Ectodermal cell (in vitro differentiated cells): ENCODE measurements at regions not wholly inside any gene's neighbourhood (a gene's known extent, or its start where the extent isn't known, plus 50 kb on each side); places are given as distances from the start of the nearest gene placed in this dataset.

Experiments
- H3K27ac ChIP-seq: 2 replicates; pipeline ENCODE4 v1.7.0; 2013; ENCODE audit warnings: mild to moderate bottlenecking, low read depth, low read length; ENCODE audit not compliant: insufficient read depth, poor library complexity, severe bottlenecking
- H3K27me3 ChIP-seq: 2 replicates; pipeline ENCODE4 v1.7.0; 2013; ENCODE audit warnings: mild to moderate bottlenecking, low read length; ENCODE audit not compliant: insufficient read depth, control insufficient read depth, poor library complexity, severe bottlenecking
- H3K36me3 ChIP-seq: one replicate; pipeline ENCODE4 v1.7.0; 2013; ENCODE audit warnings: low read length; ENCODE audit not compliant: control insufficient read depth, insufficient read depth
- H3K4me1 ChIP-seq: one replicate; pipeline ENCODE4 v1.7.0; 2013; ENCODE audit warnings: low read length; ENCODE audit not compliant: control insufficient read depth, insufficient read depth
- H3K4me3 ChIP-seq: 2 replicates; pipeline ENCODE4 v1.7.0; 2013; ENCODE audit warnings: low read depth, low read length, control low read depth; ENCODE audit not compliant: insufficient read depth
- H3K9me3 ChIP-seq: 2 replicates; pipeline ENCODE4 v1.7.0; 2013; ENCODE audit warnings: mild to moderate bottlenecking, low read length, moderate library complexity; ENCODE audit not compliant: control insufficient read depth
- WGBS, 2 experiments: methylation state at CpG; one replicate each; pipeline ENCODE4 v1.1.7; 2013; ENCODE audit warnings: missing lambda C conversion rate in 2 of 2; 5-methylcytosine and 5-hydroxymethylcytosine counted together

DNA sequence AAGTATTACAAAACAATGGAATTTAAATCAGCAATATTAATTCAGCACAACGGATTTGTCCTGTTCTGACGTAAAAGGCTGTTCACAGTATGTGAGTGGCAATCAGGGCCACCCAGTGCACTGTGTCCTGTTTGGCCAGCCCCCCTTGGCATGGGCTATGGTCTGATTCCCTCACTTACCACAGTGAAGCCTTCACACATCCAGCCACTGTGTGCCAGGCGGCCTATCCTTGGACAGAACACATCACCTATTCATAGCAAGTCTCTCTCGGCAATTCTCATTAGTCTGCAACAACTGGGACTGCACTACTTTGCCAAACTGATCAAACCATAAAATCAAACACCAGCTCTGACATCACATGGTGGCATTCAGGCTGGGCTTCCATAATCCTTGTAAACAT lies 221.5 kb upstream of the TSHZ3 start:
- H3K27ac ChIP-seq, result no peak overlapping the region
- no peak overlapping the region for H3K4me3 ChIP-seq
- no peaks in the 10 kb centered on the region for H3K4me1 ChIP-seq
- WGBS, 2 experiments, result 86 to 96% methylated on average over 4 of the region's 4 CpGs
- H3K27me3 ChIP-seq, result no peaks in the 10 kb centered on the region
- H3K36me3 ChIP-seq, result no peaks in the 10 kb centered on the region
- H3K9me3 ChIP-seq, result no peaks in the 10 kb centered on the region

GRCh38 chr19:31572102-31572975 lies 223.1 kb upstream of the TSHZ3 start:
- no peaks in the 10 kb centered on the region for H3K4me1 ChIP-seq
- no peaks in the 10 kb centered on the region for H3K27me3 ChIP-seq
- H3K9me3 ChIP-seq, result no peaks in the 10 kb centered on the region
- no peak overlapping the region for H3K4me3 ChIP-seq
- no peak overlapping the region for H3K27ac ChIP-seq
- H3K36me3 ChIP-seq, result no peaks in the 10 kb centered on the region
- WGBS, 2 experiments, result 92 to 93% methylated on average over 11 of the region's 11 CpGs

DNA sequence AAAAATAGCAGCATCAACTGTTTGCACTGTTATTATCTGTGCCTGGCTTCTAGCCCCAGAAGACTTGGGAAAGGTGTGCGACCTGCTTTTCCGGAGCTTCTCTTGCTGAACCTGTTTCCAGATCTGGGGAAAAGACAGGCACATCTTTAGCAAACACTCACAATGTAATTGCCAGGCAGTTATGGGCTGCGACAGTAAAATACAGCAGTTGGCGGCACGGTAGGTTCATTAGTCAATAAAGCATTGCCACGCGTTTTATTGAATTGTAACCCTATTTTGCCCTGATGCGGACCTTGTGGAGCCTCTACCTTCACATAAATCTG lies 223.7 kb upstream of the TSHZ3 start:
- Histone ChIP-seq H3K27ac (no peak overlapping the region), H3K36me3 (no peaks in the 10 kb centered on the region), H3K27me3 (no peaks in the 10 kb centered on the region), H3K9me3 (no peaks in the 10 kb centered on the region), H3K4me3 (no peak overlapping the region), H3K4me1 (no peaks in the 10 kb centered on the region)
- WGBS, 2 experiments, result 96 to 97% methylated on average over 8 of the region's 8 CpGs

DNA sequence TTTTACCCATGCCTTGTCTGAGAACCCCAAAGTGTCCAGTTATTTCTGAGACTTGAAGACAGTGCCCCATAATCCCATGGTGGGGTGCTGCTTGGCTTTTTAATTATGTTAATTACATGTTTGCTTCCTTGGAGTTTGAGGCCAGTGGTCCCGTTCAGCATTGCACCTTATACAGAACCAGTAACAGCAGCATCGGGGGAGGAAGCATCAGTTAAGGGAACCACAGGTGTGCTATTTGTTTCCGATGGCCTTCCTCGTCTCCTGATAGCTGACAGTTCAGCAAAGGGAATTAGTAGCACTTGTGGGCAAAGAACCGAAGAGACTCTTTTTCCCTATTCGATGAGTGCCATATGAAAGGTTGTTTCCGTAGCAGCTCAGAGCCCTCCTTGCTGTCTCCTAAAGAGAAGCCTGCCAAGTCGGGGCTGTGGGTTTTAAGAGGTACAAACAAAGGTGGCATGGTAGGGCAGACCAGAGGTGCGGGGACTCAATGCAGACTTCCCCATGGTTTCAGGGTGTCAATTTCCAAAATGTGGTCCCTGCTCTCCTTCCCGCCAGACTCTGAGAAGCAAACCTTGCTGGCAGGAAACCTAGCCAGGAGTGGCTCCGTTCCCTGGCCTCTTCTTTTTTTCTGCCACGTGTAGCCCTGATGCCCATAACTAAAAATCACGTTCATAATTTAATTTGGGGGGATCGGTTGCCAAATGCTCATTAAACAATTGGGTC lies 225.2 kb upstream of the TSHZ3 start:
- Histone ChIP-seq H3K4me1 (no peaks in the 10 kb centered on the region), H3K36me3 (no peaks in the 10 kb centered on the region), H3K27me3 (no peaks in the 10 kb centered on the region), H3K4me3 (no peak overlapping the region), H3K27ac (no peak overlapping the region), H3K9me3 (no peaks in the 10 kb centered on the region)
- WGBS, 2 experiments, result 83 to 87% methylated on average over 14 of the region's 14 CpGs

DNA sequence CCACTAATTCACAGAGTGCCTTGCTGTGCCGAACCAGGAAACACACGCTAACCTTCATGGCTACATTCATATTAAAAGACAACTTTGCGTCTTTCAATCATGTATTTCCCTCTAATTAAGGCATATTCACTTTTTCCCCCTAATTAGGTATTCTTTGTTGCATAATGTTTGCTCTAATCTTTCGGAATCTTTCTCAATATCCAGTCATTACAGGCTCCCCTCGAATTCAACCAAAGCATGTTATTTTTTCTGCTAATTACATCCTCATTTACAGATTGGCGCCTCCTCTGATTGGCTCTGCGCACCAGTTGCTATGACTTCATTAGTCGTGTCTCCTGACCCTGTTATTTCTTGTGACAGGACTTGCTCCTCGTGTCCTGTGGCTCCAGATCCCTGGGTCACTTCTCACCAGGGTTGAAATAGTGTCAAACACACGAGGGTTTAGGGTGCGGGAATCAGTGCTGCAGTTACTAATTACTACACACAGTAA lies 226.7 kb upstream of the TSHZ3 start:
- Histone ChIP-seq H3K4me3 (no peak overlapping the region), H3K27me3 (no peaks in the 10 kb centered on the region), H3K4me1 (no peaks in the 10 kb centered on the region), H3K9me3 (no peaks in the 10 kb centered on the region), H3K36me3 (no peaks in the 10 kb centered on the region), H3K27ac (no peak overlapping the region)
- 91 to 94% methylated on average over 11 of the region's 11 CpGs for WGBS, 2 experiments

- 95 to 96% methylated on average over 3 of the region's 3 CpGs for WGBS, 2 experiments
These were observed 229.1 kb upstream of the TSHZ3 start for GRCh38 chr19:31578326-31578725.

DNA sequence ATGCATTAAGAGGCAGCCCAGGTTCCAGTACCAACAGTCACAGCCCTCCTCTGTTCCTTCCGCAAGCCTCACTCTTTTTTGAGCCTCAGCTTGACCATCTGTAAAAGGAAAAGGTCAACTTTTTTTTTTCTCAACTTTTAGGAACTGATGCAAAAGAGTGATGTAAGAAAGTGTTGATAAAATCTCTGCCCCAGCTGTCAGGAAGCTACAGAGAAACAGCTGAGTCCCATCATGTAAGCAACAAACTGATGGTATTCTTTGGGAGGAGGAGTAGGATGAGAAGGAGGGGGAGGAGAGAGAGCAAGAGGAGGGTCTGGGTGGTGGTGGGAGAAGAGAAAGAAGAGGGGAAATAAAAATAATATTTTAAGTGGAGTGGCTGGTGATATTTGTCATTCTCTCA lies 233.9 kb upstream of the TSHZ3 start:
- Histone ChIP-seq H3K4me1 (no peaks in the 10 kb centered on the region), H3K27ac (no peak overlapping the region), H3K27me3 (no peaks in the 10 kb centered on the region), H3K9me3 (no peaks in the 10 kb centered on the region), H3K4me3 (no peak overlapping the region), H3K36me3 (no peaks in the 10 kb centered on the region)
- WGBS, 2 experiments, result 84 to 100% methylated on average over 1 of the region's 1 CpG

More at GRCh38 chr19:31578326-31578725, 229.1 kb upstream of the TSHZ3 start:
- Histone ChIP-seq H3K27ac (no peak overlapping the region), H3K27me3 (no peaks in the 10 kb centered on the region), H3K9me3 (no peaks in the 10 kb centered on the region), H3K36me3 (no peaks in the 10 kb centered on the region), H3K4me1 (no peaks in the 10 kb centered on the region), H3K4me3 (no peak overlapping the region)

GRCh38 chr19:31586282-31586681 lies 237.0 kb upstream of the TSHZ3 start:
- H3K27me3 ChIP-seq, result no peaks in the 10 kb centered on the region
- H3K4me3 ChIP-seq, result no peak overlapping the region
- no peaks in the 10 kb centered on the region for H3K9me3 ChIP-seq
- WGBS, 2 experiments, result 98% methylated on average over 3 of the region's 3 CpGs
- no peaks in the 10 kb centered on the region for H3K36me3 ChIP-seq
- no peaks in the 10 kb centered on the region for H3K4me1 ChIP-seq
- H3K27ac ChIP-seq, result no peak overlapping the region

DNA sequence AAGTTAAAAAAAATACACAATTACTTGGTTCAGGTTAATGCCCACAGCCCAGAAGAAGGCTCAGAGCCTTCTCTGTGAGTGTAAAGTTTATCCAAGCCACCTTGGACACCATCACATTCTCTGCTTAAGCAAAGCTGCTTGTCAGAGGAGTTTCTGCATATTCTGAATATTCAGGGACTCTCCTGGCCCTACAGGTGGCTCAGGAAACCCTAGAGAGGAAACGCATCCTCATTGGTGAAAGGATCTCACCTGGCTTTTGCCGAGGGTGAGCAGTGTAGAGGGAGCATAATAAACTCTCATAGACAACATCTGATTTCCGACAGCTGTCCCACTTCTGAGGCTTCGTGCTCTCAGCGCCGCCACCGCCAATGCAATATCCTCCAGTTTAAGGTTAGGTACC lies 239.9 kb upstream of the TSHZ3 start:
- no peaks in the 10 kb centered on the region for H3K9me3 ChIP-seq
- no peaks in the 10 kb centered on the region for H3K36me3 ChIP-seq
- no peaks in the 10 kb centered on the region for H3K4me1 ChIP-seq
- H3K27me3 ChIP-seq, result no peaks in the 10 kb centered on the region
- H3K27ac ChIP-seq, result no peak overlapping the region
- 86 to 93% methylated on average over 7 of the region's 7 CpGs for WGBS, 2 experiments
- no peak overlapping the region for H3K4me3 ChIP-seq

DNA sequence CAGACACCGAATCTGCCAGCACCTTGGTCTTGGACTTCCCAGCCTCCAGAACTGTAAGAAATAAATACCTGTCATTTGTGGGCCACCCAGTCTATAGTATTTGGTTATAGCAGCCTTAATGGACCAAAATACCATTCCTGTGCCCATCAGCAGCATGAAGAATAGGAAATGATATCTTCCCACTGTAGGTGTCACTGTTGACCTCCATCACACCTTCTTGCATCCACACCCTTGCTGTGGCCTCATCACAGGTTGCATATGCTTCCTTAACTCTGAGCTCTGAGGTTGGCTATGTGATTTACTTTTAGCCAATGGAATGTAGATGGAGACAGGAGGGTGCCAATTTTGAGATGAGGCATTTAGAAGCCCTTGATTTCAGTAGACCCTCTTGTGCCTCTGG lies 242.0 kb upstream of the TSHZ3 start:
- Histone ChIP-seq H3K27ac (no peak overlapping the region), H3K4me1 (no peaks in the 10 kb centered on the region), H3K9me3 (no peaks in the 10 kb centered on the region), H3K4me3 (no peak overlapping the region), H3K27me3 (no peaks in the 10 kb centered on the region), H3K36me3 (no peaks in the 10 kb centered on the region)
- WGBS, 2 experiments, result 88 to 100% methylated on average over 1 of the region's 1 CpG
